Stomach smooth muscle (tissue), 2 donors: ENCODE measurements at regions not wholly inside any gene's neighbourhood (a gene's known extent, or its start where the extent isn't known, plus 50 kb on each side); places are given as distances from the start of the nearest gene placed in this dataset.

Experiments used
- H3K27ac ChIP-seq: one replicate; pipeline ENCODE4 v1.7.0; 2013; ENCODE audit warnings: mild to moderate bottlenecking, low read length, inconsistent platforms
- H3K27me3 ChIP-seq, 2 donors: one replicate each; pipeline ENCODE4 v1.7.0; 2013; ENCODE audit warnings: low read length in 2 of 2; ENCODE audit not compliant: insufficient read depth in 2 of 2, control insufficient read depth in 1 of 2
- H3K36me3 ChIP-seq, 2 donors: one replicate each; pipeline ENCODE4 v1.7.0; 2013; ENCODE audit warnings: low read length in 2 of 2; ENCODE audit not compliant: control insufficient read depth in 2 of 2, insufficient read depth in 2 of 2
- H3K4me1 ChIP-seq: one replicate; pipeline ENCODE4 v1.7.0; 2013; ENCODE audit warnings: low read length; ENCODE audit not compliant: control insufficient read depth, insufficient read depth
- H3K4me3 ChIP-seq, 2 donors: one replicate each; pipeline ENCODE4 v1.7.0; 2013; ENCODE audit warnings: low read length in 2 of 2
- H3K9ac ChIP-seq, 2 donors: one replicate each; pipeline ENCODE4 v1.7.0; 2013; ENCODE audit warnings: low read length in 2 of 2, mild to moderate bottlenecking in 1 of 2
- H3K9me3 ChIP-seq, 2 donors: one replicate each; pipeline ENCODE4 v1.7.0; 2013; ENCODE audit warnings: low read length in 2 of 2; ENCODE audit not compliant: control insufficient read depth in 2 of 2
- donor health status: healthy.
- donor health status: Pancreatic carcinoma.

GRCh38 chr4:79087071-79087470 is 147.8 kb upstream of the PAQR3 start:
- Histone ChIP-seq H3K4me1 (peaks cover 9% of the 10 kb centered on the region), H3K27me3 (no peaks in the 10 kb centered on the region), H3K9me3 (peaks cover 0 to 1% of the 10 kb centered on the region in 2 donors), H3K4me3 (no peak overlapping the region), H3K27ac (no peak overlapping the region), H3K9ac (no peak overlapping the region), H3K36me3 (no peaks in the 10 kb centered on the region)

GRCh38 chr4:79083406-79084010 is 144.3 kb upstream of the PAQR3 start:
- peaks cover 9% of the 10 kb centered on the region for H3K4me1 ChIP-seq
- no peaks in the 10 kb centered on the region for H3K36me3 ChIP-seq
- peaks cover 2 to 4% of the 10 kb centered on the region in 2 donors for H3K9me3 ChIP-seq
- H3K4me3 ChIP-seq, result peak overlapping the region in 1 of 2 donors; percentile 47
- H3K9ac ChIP-seq, result peak overlapping the region in 1 of 2 donors; percentile 50
- peak overlapping the region; percentile 71 for H3K27ac ChIP-seq
- no peaks in the 10 kb centered on the region for H3K27me3 ChIP-seq

GRCh38 chr4:79082997-79083396 is 143.8 kb upstream of the PAQR3 start:
- Histone ChIP-seq H3K36me3 (no peaks in the 10 kb centered on the region), H3K9ac (peak overlapping the region in 1 of 2 donors; percentile 50), H3K9me3 (peaks cover 2 to 4% of the 10 kb centered on the region in 2 donors), H3K27me3 (no peaks in the 10 kb centered on the region), H3K4me1 (peaks cover 9% of the 10 kb centered on the region), H3K27ac (peak overlapping the region; percentile 71), H3K4me3 (peak overlapping the region in 1 of 2 donors; percentile 47)

GRCh38 chr4:79081973-79082372 is 142.7 kb upstream of the PAQR3 start:
- Histone ChIP-seq H3K9ac (no peak overlapping the region), H3K36me3 (peaks cover 0 to 3% of the 10 kb centered on the region in 2 donors), H3K27ac (no peak overlapping the region), H3K4me3 (peak overlapping the region in 1 of 2 donors; percentile 18), H3K27me3 (no peaks in the 10 kb centered on the region), H3K4me1 (peaks cover 9% of the 10 kb centered on the region), H3K9me3 (peaks cover 2 to 6% of the 10 kb centered on the region in 2 donors)

- no peaks in the 10 kb centered on the region for H3K27me3 ChIP-seq
- peaks cover 0 to 3% of the 10 kb centered on the region in 2 donors for H3K36me3 ChIP-seq
- H3K9ac ChIP-seq, result no peak overlapping the region
- H3K9me3 ChIP-seq, result peaks cover 2 to 6% of the 10 kb centered on the region in 2 donors
- H3K4me3 ChIP-seq, result no peak overlapping the region
- H3K4me1 ChIP-seq, result peaks cover 3% of the 10 kb centered on the region
- no peak overlapping the region for H3K27ac ChIP-seq
Measured at GRCh38 chr4:79078339-79078738, 139.1 kb upstream of the PAQR3 start.

GRCh38 chr4:79074040-79074439 is 134.8 kb upstream of the PAQR3 start:
- H3K9ac ChIP-seq, result no peak overlapping the region
- H3K4me3 ChIP-seq, result no peak overlapping the region
- H3K9me3 ChIP-seq, result peaks cover 0 to 3% of the 10 kb centered on the region in 2 donors
- peaks cover 0 to 3% of the 10 kb centered on the region in 2 donors for H3K36me3 ChIP-seq
- no peak overlapping the region for H3K27ac ChIP-seq
- H3K27me3 ChIP-seq, result no peaks in the 10 kb centered on the region
- no peaks in the 10 kb centered on the region for H3K4me1 ChIP-seq

GRCh38 chr4:79073471-79073870 is 134.2 kb upstream of the PAQR3 start:
- Histone ChIP-seq H3K27ac (no peak overlapping the region), H3K4me3 (no peak overlapping the region), H3K9me3 (peaks cover 0 to 3% of the 10 kb centered on the region in 2 donors), H3K27me3 (no peaks in the 10 kb centered on the region), H3K9ac (no peak overlapping the region), H3K36me3 (peaks cover 0 to 3% of the 10 kb centered on the region in 2 donors), H3K4me1 (no peaks in the 10 kb centered on the region)

- Histone ChIP-seq H3K4me3 (no peak overlapping the region), H3K27ac (no peak overlapping the region), H3K9ac (no peak overlapping the region), H3K4me1 (no peaks in the 10 kb centered on the region), H3K36me3 (no peaks in the 10 kb centered on the region), H3K27me3 (no peaks in the 10 kb centered on the region), H3K9me3 (no peaks in the 10 kb centered on the region)
Measured at GRCh38 chr4:79065262-79065661, 126.0 kb upstream of the PAQR3 start.

GRCh38 chr4:79064806-79065205 is 125.6 kb upstream of the PAQR3 start:
- no peaks in the 10 kb centered on the region for H3K9me3 ChIP-seq
- no peaks in the 10 kb centered on the region for H3K27me3 ChIP-seq
- H3K4me1 ChIP-seq, result no peaks in the 10 kb centered on the region
- no peak overlapping the region for H3K9ac ChIP-seq
- H3K27ac ChIP-seq, result no peak overlapping the region
- no peak overlapping the region for H3K4me3 ChIP-seq
- H3K36me3 ChIP-seq, result no peaks in the 10 kb centered on the region

- Histone ChIP-seq H3K27ac (no peak overlapping the region), H3K4me1 (no peaks in the 10 kb centered on the region), H3K9me3 (no peaks in the 10 kb centered on the region), H3K27me3 (no peaks in the 10 kb centered on the region), H3K4me3 (no peak overlapping the region), H3K36me3 (no peaks in the 10 kb centered on the region), H3K9ac (no peak overlapping the region)
Measured at GRCh38 chr4:79059631-79060399, 120.6 kb upstream of the PAQR3 start.

GRCh38 chr4:79057772-79058171 is 118.5 kb upstream of the PAQR3 start:
- no peak overlapping the region for H3K27ac ChIP-seq
- H3K4me3 ChIP-seq, result no peak overlapping the region
- no peaks in the 10 kb centered on the region for H3K4me1 ChIP-seq
- H3K9ac ChIP-seq, result no peak overlapping the region
- H3K9me3 ChIP-seq, result no peaks in the 10 kb centered on the region
- no peaks in the 10 kb centered on the region for H3K36me3 ChIP-seq
- H3K27me3 ChIP-seq, result no peaks in the 10 kb centered on the region
